ENCODE measurements at regions not wholly inside any gene's neighbourhood (a gene's known extent, or its start where the extent isn't known, plus 50 kb on each side); places are given as distances from the start of the nearest gene placed in this dataset.

DNA sequence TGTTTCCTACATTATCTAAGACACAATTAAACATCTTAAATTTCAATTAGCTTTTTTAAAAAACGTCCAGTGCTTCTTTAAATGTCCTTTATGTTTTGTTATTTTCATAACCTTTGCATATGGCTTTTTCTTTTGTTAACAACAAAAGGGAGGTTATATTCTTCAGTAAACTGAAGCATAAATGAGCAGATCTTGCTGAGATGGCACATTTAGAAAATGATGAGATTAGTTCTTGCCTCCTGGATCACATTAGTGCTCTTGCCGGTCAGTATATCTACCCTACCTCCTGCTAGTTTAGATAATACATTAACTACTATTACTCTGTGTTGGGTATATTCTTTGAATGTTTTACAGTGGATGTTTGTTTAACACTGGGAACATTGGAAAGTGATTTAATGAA lies 126.1 kb downstream of the DISP1 start:
- no TSS peak for BruUV-seq (replicated peaks)
- Mint-ChIP-seq H3K4me3 (ENCODE audit: low read depth, unreplicated experiment) (no peak overlapping the region), H3K9me3 (ENCODE audit: low read depth, unreplicated experiment) (no peaks in the 10 kb centered on the region), H3K4me1 (ENCODE audit: low read depth, unreplicated experiment) (no peaks in the 10 kb centered on the region), H3K36me3 (ENCODE audit: insufficient read depth, unreplicated experiment) (no peaks in the 10 kb centered on the region), H3K27me3 (ENCODE audit: unreplicated experiment) (no peaks in the 10 kb centered on the region), H3K27ac (ENCODE audit: unreplicated experiment) (no peak overlapping the region)
- CTCF ChIA-PET: no interaction called here
- TF ChIP-seq, protein P1, sequence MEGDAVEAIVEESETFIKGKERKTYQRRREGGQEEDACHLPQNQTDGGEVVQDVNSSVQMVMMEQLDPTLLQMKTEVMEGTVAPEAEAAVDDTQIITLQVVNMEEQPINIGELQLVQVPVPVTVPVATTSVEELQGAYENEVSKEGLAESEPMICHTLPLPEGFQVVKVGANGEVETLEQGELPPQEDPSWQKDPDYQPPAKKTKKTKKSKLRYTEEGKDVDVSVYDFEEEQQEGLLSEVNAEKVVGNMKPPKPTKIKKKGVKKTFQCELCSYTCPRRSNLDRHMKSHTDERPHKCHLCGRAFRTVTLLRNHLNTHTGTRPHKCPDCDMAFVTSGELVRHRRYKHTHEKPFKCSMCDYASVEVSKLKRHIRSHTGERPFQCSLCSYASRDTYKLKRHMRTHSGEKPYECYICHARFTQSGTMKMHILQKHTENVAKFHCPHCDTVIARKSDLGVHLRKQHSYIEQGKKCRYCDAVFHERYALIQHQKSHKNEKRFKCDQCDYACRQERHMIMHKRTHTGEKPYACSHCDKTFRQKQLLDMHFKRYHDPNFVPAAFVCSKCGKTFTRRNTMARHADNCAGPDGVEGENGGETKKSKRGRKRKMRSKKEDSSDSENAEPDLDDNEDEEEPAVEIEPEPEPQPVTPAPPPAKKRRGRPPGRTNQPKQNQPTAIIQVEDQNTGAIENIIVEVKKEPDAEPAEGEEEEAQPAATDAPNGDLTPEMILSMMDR (IDR thresholded peaks at IDR 0.05; ENCODE audit: unreplicated experiment): no peak
- intact Hi-C loops (cut with micrococcal nuclease; ENCODE audit: unreplicated experiment): no loop called here
- DNase-seq: no peak

DNA sequence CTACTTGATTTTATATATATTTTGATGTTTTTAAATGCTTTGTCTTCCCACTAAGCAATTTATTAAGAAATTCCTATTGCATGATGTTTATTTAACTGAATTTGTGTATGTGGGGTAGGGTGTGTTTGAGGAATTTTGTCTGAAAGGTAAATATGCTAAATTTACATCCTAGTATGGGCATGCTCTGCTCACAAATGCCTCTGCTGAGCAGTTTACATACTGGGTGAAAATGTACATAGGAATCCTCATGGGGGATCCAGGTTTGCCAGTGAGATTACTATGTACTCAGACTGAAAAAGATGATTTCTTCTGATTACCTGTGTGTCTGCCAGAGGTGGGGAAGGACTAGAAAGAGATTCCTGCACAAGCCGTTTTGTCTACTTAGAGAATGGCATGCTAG lies 126.6 kb downstream of the DISP1 start:
- intact Hi-C loops (cut with micrococcal nuclease; ENCODE audit: unreplicated experiment): no loop called here
- H3K36me3 Mint-ChIP-seq (ENCODE audit: insufficient read depth, unreplicated experiment): no peaks in the 10 kb centered on the region
- CTCF ChIA-PET: interaction anchor here (0.7 kb wide), 1 partner anchor 56 kb away, joined by 4 read pairs; no protein-coding TSS in a partner anchor

DNA sequence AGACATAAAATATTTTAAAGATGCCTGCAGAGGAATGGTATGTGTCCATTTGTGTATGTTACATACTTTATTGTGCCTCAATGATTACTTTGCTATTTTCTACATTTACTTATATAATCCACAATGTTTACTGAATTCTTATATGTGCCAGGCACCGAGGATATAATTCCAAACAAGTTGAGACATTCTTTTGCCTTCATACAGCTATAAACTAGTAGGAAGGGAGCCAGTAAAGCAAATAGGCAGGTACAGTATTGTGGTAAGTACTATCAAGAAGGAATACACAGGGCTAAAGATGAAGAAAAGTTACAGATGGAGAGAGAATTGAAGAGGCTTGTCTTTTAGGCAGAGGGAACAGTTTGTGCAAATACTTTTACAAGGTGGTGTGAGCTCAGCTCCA lies 131.6 kb downstream of the DISP1 start:
- BruUV-seq (replicated peaks): no TSS peak
- CTCF ChIA-PET: interaction anchor here (0.7 kb wide), 2 partner anchors 1110 to 1907 kb away, joined by 3 read pairs; no protein-coding TSS in a partner anchor

More for the DNA sequence above, 126.6 kb downstream of the DISP1 start:
- DNase-seq: no peak
- Mint-ChIP-seq H3K4me1 (ENCODE audit: low read depth, unreplicated experiment) (no peaks in the 10 kb centered on the region), H3K4me3 (ENCODE audit: low read depth, unreplicated experiment) (no peak overlapping the region), H3K27me3 (ENCODE audit: unreplicated experiment) (no peaks in the 10 kb centered on the region), H3K9me3 (ENCODE audit: low read depth, unreplicated experiment) (no peaks in the 10 kb centered on the region), H3K27ac (ENCODE audit: unreplicated experiment) (no peak overlapping the region)
- BruUV-seq (replicated peaks): no TSS peak
- TF ChIP-seq, protein P1 (IDR thresholded peaks at IDR 0.05; ENCODE audit: unreplicated experiment): no peak

DNA sequence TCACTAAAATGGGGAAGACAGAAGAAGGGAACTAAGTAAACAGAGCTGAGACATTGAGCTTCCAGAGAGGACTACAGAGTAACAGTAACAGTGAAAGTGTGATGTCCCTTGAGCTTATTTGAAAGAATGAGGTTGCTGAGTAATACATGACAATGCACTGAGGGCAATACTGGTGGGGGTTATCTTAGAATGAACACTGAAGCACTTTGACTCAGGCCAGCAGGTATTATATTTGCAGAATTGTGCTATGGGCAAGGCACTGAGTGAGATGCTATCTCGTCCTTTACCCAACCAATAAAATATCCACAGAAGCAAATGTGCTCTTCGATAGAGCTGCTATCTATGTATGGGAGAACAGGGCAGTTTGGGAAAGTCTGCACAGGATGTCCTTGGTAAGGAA lies 133.2 kb downstream of the DISP1 start:
- H3K27ac Mint-ChIP-seq (ENCODE audit: unreplicated experiment): no peak overlapping the region
- no peak overlapping the region for H3K4me3 Mint-ChIP-seq (ENCODE audit: low read depth, unreplicated experiment)
- no peaks in the 10 kb centered on the region for H3K27me3 Mint-ChIP-seq (ENCODE audit: unreplicated experiment)
- intact Hi-C loops (cut with micrococcal nuclease; ENCODE audit: unreplicated experiment): no loop called here
- DNase-seq: no peak
- H3K4me1 Mint-ChIP-seq (ENCODE audit: low read depth, unreplicated experiment): peaks cover 12% of the 10 kb centered on the region
- CTCF ChIA-PET: no interaction called here
- H3K9me3 Mint-ChIP-seq (ENCODE audit: low read depth, unreplicated experiment): no peaks in the 10 kb centered on the region
- no TSS peak for BruUV-seq (replicated peaks)
- TF ChIP-seq, protein P1 (IDR thresholded peaks at IDR 0.05; ENCODE audit: unreplicated experiment): no peak
- H3K36me3 Mint-ChIP-seq (ENCODE audit: insufficient read depth, unreplicated experiment): no peaks in the 10 kb centered on the region

More for the DNA sequence above, 131.6 kb downstream of the DISP1 start:
- intact Hi-C loops (cut with micrococcal nuclease; ENCODE audit: unreplicated experiment): no loop called here
- H3K27ac Mint-ChIP-seq (ENCODE audit: unreplicated experiment): no peak overlapping the region
- DNase-seq: no peak
- peaks cover 9% of the 10 kb centered on the region for H3K4me1 Mint-ChIP-seq (ENCODE audit: low read depth, unreplicated experiment)
- no peaks in the 10 kb centered on the region for H3K27me3 Mint-ChIP-seq (ENCODE audit: unreplicated experiment)
- H3K36me3 Mint-ChIP-seq (ENCODE audit: insufficient read depth, unreplicated experiment): no peaks in the 10 kb centered on the region
- H3K9me3 Mint-ChIP-seq (ENCODE audit: low read depth, unreplicated experiment): no peaks in the 10 kb centered on the region
- no peak overlapping the region for H3K4me3 Mint-ChIP-seq (ENCODE audit: low read depth, unreplicated experiment)
- TF ChIP-seq, protein P1 (IDR thresholded peaks at IDR 0.05; ENCODE audit: unreplicated experiment): no peak
